ENCODE measurements at regions not wholly inside any gene's neighbourhood (a gene's known extent, or its start where the extent isn't known, plus 50 kb on each side); places are given as distances from the start of the nearest gene placed in this dataset.

DNA sequence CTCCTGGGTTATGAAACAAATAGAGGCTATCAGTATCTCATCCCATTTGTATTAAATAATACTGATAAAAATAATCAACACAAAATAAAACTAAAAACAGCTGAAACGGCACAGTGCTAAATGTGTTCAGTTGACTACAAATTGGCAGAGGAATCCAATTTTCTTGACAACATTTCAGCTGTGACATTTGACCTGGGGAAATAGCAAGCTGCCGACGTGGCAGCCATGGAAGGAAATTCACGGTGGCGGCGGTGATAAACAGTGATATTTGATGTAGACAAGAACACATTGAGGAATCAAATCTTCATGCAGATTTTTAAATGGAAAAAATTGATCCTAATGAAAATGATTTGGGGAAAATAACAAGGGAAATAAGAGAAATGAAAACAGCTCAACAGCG, 159.1 kb upstream of the RTL1 start:
- TF ChIP-seq POLR2AphosphoS5 (IDR thresholded peaks at IDR 0.05; ENCODE audit: insufficient read depth, low read depth, low read length): peak; percentile 76
- TF ChIP-seq, protein P1, sequence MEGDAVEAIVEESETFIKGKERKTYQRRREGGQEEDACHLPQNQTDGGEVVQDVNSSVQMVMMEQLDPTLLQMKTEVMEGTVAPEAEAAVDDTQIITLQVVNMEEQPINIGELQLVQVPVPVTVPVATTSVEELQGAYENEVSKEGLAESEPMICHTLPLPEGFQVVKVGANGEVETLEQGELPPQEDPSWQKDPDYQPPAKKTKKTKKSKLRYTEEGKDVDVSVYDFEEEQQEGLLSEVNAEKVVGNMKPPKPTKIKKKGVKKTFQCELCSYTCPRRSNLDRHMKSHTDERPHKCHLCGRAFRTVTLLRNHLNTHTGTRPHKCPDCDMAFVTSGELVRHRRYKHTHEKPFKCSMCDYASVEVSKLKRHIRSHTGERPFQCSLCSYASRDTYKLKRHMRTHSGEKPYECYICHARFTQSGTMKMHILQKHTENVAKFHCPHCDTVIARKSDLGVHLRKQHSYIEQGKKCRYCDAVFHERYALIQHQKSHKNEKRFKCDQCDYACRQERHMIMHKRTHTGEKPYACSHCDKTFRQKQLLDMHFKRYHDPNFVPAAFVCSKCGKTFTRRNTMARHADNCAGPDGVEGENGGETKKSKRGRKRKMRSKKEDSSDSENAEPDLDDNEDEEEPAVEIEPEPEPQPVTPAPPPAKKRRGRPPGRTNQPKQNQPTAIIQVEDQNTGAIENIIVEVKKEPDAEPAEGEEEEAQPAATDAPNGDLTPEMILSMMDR (IDR thresholded peaks at IDR 0.05; ENCODE audit: extremely low read depth in 1 of 2, insufficient read depth in 1 of 2, low read depth in 1 of 2, low read length in 2 of 2): no peak

Measured in endothelial cell of umbilical vein (primary cell).